ENCODE measurements at regions not wholly inside any gene's neighbourhood (a gene's known extent, or its start where the extent isn't known, plus 50 kb on each side); places are given as distances from the start of the nearest gene placed in this dataset.
"Not testable (repeated sequence)": the region's sequence is repeated elsewhere in the genome, so short reads cannot be mapped to it uniquely, and the experiment has no call there.

DNA sequence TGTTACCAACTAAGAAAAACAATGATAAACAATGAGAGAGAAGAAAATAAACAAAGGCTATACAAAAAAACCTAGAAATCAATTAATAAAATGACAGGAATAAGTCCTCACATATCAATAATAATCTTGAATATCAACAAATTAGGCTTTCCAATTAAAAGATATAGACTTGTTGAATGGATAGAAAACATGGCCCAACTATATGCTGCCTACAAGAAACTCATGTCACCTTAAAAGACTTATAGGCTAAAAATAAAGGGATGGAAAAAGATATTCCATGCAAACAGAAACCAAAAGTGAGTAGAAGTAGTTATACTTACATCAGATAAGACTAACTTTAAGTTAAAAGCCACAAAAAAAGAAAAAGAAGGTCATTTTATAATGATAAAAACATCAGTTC is 183.9 kb downstream of the MYRFL start:
- no peak for DNase-seq (ENCODE audit: low spot score)

DNA sequence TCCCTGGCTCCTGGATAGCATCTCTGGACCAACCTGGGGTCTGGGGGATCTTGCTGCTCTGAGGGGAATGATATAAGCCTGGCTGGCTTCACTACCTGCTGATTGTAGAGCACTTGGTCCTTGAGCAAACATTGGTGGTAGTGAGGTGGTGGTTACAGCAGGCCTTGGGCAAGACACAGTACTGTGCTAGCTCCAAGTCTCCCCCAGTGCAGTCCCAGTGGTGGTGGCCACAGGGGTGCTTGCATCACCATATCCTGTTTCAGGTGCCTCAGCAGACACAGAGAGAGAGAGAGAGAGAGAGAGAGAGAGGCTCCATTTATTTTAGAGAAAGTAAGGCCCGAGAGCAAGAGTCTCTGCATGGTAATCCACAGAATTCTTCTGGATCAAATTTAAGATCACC is 186.3 kb downstream of the MYRFL start:
- DNase-seq (ENCODE audit: low spot score), result no peak

DNA sequence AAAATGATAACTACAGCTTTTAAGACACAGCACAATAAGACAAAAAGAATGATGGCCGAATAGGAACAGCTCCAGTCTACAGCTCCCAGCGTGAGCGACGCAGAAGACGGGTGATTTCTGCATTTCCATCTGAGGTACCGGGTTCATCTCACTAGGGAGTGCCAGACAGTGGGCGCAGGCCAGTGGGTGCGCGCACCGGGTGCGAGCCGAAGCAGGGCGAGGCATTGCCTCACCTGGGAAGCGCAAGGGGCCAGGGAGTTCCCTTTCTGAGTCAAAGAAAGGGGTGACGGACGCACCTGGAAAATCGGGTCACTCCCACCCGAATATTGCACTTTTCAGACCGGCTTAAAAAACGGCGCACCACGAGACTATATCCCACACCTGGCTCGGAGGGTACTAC is 188.0 kb downstream of the MYRFL start:
- DNase-seq (ENCODE audit: low spot score), result not testable (repeated sequence)

DNA sequence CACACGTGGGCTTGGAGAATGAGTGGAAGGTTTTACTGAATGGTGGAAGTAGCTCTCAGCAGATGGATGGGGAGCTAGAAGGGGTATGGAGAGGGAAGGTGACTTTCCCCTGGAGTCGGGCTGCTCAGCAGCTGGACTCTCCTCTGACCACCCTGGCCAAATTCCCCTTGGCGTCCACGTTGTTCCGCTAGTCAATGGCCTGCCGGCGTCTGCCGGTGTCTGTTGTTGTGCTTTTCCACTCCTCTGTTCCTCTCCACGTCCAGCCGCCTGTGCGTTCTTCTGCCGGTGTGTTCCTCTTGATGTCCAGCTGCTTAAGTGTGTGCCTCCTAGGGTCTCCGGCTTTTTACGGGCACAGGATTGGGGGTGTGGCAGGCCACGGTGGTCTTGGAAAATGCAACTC is 203.5 kb downstream of the MYRFL start:
- no peak for DNase-seq (ENCODE audit: low spot score)

DNA sequence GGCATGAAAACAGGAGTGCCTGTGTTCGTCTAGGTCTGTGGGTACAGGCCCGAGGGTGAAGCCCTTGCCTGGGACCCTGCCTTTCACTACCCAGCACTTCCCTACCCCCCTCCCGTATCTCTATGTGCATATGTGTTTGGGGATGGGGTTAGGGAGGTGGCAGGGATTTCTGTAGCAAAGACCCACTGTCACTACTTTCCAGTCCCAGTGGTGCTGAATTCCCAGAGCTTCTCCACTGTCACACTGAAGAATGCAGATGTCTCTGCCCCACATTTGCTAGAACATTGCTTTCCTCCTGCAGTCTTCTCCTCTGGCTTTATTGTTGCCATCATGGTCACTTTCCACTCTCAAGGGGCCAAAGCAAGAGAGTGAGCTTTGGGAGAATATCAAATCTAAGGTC is 203.9 kb downstream of the MYRFL start:
- DNase-seq (ENCODE audit: low spot score), result no peak

DNA sequence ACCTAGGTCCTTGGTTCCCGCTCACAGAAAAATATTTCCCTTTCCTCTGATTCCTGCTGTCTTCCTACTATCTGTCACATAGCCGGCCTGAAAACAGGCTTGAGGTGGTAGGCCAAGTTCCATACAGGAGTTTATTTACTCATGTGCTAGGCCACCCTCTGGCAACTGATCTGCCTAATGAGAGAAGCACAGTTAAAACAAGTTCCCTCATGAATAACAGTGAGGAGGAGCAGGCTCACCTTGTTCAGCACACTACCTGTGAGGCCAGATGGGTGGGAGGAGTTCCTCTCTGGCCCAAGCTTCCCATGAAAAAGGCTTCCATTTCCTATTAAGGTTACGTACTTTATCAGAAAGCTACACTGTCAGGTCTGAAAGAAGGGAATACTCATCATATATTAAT is 206.0 kb downstream of the MYRFL start:
- DNase-seq (ENCODE audit: low spot score), result no peak

DNA sequence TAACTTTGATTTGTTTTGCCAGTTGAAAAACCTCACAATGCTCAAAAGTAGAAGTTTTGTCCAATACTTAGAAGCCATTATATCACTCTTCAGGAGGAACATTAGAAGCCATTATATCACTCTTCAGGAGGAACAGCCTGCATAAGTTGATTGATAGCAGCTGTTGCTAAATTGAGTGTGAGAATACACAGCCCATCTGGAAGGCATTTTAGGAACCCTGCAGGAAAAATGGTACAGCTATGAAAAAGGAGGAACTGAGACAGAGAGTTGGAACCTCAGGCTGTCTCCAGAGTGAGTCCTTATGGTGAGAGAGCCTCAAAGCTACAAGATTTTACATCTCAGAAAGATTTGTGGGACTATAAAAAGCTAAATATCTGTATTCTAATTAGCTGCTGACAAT is 207.0 kb downstream of the MYRFL start:
- no peak for DNase-seq (ENCODE audit: low spot score)

DNA sequence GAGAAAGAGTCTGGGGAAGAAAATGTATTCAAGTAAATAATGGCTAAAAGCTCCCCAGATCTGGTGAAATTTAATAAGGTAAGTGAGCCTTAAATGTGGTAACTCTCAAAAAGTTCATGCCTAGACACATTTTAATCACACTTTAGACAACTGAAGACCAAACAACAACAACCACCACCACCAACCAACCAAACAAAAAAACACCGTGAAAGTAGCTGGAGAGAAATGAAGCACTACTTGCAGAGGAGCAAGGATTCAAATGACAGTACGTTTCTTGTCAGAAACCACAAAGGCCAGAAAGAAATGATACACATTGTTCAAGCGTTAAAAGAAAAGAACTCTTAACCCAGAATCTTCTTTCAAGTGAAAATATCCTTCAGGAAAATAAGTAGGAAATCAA is 208.3 kb downstream of the MYRFL start:
- no peak for DNase-seq (ENCODE audit: low spot score)

DNA sequence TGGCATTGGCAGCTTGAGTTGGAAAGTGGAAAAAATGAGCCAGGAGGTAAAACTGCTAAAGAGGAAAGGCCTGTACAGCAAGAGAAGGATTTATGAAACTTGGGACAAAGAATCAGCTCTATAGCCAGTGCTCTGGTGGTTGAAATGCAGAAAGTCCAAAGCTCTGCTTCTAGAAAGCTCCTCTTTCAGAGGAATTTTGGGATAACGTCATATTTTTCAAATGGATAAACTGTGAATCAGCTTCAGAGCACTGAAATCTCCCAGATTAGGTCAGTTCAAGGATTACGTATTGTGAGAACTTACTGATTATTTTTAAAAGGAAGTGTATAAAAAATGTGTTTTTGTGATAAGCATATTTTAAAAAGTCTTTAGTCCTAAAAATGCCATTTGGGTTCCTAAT is 203.1 kb upstream of the CNOT2 start:
- no peak for DNase-seq (ENCODE audit: low spot score)

DNA sequence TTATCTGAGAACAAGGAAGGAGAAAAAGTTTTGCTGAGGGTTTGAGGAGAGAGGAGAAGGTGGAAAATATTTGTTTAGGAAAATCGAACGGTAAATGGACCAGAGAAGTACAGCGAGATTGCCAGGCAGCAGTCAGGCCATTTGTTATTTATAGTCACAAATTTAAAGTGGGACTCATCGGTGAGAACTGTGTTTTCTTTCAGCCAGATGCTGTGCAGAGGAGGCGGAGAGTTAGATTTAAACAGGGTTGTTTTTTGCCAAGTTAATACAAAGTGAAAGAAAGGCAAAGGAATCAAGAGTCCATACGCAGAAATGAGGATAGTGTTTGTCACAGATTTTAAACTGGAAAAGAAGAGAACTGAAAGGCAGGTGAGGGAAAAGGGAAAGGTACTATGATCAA is 200.6 kb upstream of the CNOT2 start:
- DNase-seq (ENCODE audit: low spot score), result no peak

DNA sequence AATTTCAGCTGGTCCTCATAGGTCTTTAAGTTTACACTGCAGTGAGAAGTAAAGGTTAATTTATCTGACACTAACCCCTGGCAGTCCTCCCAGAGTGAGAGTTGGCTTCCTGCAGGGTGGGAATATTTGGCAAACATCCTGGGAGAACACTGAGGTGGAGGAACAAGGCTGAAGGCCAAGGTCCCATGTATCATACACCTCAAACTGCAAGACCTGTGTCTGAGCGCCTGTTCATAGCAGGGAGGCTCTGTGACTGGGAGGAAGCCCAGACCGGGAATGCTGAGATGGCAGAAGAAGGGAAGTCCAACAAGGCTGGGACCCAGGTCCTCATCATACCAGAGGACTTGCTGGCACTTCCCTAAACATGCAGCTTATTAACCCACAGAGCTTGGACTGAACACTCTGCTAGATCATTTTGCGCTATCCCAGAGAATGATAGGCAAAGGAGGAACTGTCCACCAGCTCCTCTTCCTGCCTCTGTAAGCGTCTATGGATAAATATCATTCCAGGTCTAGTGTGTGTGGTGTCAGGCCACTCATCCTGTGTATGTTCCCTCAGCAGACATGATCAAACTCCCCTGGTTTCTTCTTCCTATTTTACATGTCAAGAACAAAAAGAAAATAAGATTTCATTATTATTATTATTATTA is 199.6 kb upstream of the CNOT2 start:
- no peak for DNase-seq (ENCODE audit: low spot score)

DNA sequence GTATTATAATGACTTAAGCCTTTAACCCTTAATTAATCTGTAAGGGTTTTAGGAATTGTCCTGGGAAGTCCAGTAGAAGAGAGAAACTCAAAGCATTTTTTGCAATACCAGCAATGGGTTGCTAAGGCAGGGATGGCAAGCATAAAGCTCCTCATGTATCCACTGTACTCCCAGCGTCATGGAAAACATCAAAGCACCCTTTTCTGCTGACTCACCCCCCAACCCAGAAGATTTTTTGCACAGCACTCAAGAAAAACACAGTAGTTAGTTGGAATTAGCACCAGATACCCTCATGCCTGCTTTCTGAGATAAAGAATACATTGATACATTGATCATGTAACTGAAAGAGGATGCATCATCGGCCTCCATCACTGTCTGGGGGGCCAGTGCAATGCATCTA is 199.1 kb upstream of the CNOT2 start:
- DNase-seq (ENCODE audit: low spot score), result no peak

DNA sequence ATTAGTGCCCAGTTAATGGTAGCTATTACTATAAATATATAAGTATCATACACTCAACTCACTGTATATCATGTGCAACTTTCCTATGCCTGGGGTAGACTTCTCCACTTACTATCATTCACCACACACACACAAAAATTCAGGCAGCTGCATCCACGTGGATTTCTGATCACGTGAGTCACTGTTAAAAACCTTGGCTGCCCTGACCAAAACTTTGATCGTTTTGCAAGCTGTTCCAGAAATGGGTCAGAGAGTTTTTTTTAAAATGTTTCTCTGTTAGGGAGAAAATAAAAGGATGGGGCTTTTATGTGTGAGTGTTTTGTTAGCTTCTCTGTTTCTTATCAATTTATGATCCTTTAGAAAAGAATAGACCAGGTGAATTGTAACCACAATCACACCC is 198.2 kb upstream of the CNOT2 start:
- no peak for DNase-seq (ENCODE audit: low spot score)

DNA sequence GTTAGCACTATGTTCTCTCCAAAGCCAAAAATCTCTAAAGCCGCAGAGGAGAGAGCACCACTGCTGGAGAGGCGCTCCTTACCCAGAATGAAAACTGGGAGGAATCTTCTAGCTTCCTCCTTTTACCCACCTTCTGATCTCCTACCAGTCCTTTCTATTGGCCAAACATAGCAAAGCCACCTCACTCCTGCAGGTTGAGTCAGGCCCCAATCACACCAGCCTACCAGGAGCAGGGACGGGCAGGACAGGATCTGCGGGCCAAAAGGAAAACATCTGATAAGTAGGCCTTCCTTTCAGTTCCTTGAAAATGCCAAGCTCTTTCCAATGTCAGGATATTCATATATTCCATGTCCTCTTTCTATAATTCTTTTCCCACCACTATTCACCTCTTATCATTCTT is 197.7 kb upstream of the CNOT2 start:
- no peak for DNase-seq (ENCODE audit: low spot score)

DNA sequence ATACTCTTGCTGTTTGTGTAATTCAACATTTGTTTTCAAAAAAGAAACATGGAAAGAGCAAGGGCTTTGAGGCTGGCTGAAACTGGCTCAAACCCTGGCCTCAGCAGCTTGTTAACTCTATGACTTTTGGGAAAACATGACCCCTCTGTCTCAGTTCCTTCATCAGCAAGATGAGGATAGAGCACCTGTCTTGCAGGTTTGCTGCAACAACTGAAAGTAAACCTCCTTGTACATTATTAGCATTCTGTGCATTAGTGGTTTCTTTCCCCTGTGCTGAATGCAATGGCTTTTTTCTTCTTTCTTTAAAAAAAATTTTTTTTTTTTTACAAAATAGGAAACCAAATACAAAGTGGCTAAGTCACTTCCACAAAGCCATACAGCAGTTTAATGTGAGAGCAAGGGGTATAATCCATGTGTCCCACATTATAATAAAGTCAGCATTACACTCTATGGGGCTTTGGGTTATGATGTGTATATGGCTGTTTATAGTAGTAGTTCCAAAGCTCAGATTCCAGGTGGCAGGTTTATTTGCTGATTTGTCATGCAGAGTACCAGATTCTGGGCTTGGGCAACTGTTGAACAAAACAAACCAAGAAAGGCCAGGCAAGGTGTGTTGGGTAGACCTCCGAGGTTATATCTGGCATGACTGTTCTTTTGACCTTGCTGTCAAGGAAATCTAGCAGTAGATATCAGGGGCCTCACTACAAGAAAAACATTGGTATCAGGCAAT is 194.5 kb upstream of the CNOT2 start:
- DNase-seq (ENCODE audit: low spot score), result no peak

DNA sequence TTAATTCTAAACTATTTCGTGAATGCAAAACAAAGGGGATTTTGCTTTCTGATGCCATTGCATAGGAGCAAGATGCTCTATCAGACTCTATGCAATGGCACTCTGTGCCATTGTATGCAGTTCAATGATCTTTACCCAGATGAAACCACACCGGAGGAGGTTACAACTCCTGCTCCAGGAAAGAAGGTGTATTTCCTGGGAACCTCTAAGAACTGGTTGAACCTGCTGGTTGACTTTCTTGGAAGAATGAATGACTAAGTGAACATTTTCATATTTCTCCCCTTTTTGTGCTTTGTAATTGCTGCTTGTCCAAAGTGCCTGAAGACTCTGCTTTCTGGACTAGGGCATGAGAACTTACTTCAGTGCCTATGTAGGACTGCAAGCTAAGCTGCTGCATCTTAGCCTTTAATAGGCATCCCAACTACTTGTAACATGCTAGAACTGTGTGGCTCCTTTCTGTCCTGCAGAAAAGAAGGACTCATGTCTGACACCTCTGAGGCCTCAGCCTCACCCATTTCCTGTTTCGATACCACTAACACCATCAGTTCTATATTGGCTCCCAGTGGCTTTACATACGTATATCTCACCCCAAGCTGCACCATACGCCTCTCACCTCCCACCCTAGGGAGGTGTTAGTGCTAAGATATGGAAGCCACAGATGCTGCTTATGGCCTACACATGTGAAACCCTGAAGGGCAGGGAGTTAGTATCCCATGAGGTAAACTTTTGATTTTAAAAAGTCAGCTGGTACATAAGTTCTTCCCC is 193.5 kb upstream of the CNOT2 start:
- DNase-seq (ENCODE audit: low spot score), result no peak

DNA sequence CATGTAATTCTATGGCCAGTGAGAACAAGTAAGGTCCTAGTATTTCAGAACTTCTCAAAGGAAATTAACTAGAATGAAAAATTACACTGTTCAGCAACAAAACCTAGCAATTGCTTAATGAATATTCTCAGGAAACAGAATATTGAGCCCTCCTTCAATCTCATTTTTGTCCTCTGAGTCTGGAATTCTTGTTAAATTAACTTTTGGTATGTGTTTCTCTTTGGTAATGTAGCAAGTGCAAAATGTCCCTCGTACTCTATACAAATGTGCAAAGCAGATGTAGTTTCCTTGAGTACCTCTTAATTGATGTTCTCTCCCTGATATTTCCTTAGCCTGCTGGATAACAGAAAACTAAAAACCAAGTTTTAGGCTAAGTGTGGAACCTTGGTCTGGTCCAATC is 190.8 kb upstream of the CNOT2 start:
- DNase-seq (ENCODE audit: low spot score), result no peak

DNA sequence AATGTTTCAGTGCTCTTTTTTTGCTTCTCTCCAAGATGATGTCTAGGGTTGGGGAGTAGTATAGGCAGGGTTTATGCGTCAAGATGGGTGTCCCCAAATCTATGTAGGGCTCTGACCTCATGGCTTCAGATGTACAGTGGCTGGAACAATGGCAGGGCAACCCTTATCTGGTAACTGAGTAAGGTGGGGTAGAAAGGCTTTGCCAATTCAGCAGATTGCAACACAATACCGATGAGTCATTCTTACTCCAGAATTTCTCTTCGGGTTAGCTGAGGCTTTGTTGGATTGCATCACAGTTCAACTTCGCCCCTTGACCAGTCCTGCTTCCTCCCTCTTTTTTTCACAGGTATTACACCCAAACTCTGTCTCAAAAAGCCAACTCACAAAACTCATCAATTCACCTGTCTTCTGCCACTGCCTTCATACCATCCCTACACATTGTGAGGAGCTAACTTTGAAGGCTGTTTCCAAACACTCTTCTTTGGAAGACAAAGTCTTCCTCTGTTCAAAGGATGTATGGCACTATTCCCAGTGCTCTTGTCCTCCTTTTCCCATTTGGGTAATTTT is 190.2 kb upstream of the CNOT2 start:
- DNase-seq (ENCODE audit: low spot score), result peak; percentile 76

DNA sequence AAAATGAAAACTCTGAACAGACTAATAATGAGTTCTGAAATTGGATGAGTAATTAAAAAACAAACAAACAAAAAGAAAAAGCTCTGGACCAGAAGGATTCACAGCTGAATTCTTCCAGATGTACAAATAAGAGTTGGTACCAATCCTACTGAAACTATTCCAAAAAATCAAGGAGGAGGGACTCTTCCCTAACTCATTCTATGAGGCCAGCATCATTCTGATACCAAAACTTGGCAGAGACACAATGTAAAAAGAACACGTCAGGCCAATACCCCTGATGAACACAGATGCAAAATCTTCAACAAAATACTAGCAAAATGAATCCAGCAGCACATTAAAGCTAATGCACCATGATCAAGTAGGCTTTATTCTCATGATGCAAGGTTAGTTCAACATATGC is 183.9 kb upstream of the CNOT2 start:
- DNase-seq (ENCODE audit: low spot score), result no peak

DNA sequence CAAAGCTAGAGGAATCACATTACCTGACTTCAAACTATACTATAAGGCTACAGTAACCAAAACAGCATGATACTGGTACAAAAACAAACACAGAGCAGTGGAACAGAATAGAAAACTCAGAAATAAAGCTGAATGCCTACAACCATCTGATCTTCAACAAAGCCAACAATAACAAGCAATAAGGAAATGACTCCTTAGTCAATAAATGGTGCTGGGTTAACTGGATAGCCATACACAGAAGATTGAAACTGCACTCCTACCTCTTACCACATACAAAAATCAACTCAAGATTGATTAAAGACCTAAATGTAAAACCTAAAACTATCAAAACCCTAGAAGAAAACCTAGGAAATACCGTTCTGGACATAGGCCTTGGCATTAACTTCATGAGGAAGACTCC is 182.6 kb upstream of the CNOT2 start:
- no peak for DNase-seq (ENCODE audit: low spot score)

DNA sequence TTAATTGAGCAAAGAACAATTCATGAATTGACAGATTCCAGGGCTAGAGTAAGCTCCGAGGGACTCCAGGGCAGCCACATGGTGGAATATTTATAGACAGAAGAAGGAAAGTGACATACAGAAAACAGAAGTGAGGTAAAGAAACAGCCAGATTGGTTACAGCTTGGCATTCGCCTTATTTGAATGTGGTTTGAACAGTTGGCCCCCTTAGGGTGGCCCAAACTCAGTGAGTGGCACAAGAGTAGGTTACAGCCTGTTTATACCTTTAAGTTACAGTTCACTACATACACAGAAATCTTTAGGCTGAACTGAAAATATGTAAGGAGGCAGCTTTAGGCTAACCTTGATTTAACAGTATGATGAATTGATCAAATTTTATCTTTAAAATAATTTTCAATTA is 174.5 kb upstream of the CNOT2 start:
- DNase-seq (ENCODE audit: low spot score), result no peak

DNA sequence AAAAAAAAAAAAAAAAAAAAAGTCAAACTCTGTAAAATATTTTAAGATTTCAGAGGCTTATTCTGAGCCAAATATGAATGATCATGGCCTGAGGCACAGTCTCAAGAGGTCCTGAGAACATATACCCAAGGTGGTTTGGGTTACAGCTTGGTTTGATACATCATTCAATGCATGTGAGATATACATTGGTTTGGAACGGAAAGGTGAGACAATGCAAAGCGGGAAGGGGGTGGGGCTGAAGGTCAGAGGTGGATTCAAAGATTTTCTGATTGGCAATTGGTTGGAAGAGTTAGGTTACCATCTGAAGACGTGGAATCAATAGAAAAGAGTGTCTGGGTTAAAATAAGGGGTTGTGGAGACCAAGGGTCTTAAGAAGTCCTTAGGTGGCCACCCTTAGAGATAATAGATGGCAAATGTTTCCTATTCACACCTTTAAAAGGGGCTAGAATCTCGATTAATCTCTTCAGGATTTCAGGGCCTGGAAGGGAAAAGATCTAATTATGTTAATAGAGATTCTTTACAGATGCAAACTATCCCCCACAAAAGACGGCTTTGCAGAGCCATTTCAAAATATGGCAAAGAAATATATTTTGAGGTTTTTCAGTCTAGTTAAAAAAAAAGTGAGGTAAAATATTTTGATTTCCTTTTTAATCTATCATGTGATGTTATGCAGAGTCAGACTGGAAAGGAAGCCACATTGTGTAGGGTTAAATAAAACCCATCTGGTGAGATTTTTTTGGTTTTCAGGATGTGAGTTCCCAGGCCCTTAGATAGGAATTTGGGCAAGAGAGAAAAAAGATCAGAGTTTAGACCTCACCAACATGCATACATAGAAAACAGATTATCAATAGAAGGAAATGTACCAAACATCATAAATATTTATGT is 173.8 kb upstream of the CNOT2 start:
- no peak for DNase-seq (ENCODE audit: low spot score)

Measured in AG08395 (cell line).